Cardiac septum (tissue), 1 donor: ENCODE measurements at regions not wholly inside any gene's neighbourhood (a gene's known extent, or its start where the extent isn't known, plus 50 kb on each side); places are given as distances from the start of the nearest gene placed in this dataset.

Source experiments
- DNase-seq: peaks from one replicate; pipeline ENCODE4 v3.0.0-alpha.2; 2020; ENCODE audit warnings: low spot score
- intact Hi-C: fragments of 100-400 bp; cut with DNase I; formaldehyde crosslinking; loops from one replicate; pipeline ENCODE4 v1.14.0; 2022
- donor health status: DM: no; HTN: no; CAD: no.

DNA sequence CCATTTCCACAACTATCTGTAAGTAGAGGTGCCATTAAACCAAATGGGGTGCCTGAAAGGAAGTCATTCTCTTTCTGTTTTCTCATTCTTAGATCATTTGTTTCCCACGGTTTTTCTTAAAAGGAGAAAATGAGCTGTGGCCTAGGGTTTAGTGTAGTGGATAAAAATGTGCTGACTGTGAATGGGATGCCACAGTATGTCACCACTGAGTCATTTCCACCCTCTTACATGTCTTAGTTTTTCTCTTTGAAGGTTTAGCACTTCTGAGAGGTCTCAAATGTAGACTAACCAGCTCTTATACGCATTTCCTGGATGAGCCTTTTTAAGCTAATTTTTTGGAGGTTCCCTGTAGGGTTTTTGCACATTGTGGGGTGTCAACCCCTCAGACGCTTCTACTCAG lies 244.5 kb upstream of the SPANXN1 start:
- intact Hi-C loops = no loop called here
- DNase-seq = no peak

DNA sequence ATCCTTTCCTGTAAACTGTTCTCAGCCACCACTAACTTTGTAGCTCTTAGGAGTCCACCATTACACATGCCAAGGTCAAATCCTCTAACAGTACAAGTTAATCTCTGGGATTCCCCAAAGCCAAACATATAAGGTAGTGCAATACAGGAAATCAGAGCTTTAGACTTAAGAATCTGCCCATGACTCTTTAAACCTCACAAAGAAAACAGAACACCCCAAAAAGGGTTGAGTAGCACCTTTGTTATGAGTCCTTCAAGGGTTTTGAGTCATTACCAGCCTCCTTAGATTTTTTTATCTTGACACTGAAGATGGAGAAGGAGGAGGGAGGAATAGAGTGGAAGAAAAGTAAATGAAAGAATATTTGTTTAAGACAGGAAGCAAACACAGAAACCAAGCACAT lies 243.9 kb upstream of the SPANXN1 start:
- no peak for DNase-seq
- intact Hi-C loops = no loop called here

DNA sequence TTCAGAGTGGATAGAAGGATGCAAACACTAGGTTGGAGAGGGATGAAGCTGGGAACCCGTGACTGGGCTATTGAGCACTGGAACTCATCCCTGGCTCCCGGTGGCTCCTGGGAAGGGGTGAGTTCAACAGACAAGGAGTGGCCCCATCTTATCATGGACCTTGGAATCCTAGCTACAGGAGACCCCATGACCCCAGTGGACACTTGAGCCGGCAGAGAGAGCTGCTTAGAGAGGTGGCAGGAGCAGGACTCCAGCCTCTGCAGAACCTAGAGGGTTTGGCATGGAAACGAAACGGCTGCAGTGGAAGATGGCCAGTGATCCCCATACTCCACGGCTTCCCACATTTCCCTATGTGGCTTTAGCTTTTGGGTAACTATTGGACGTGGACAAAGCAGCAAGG lies 205.8 kb upstream of the SPANXN1 start:
- intact Hi-C loops = no loop called here
- DNase-seq = peak; percentile 58

DNA sequence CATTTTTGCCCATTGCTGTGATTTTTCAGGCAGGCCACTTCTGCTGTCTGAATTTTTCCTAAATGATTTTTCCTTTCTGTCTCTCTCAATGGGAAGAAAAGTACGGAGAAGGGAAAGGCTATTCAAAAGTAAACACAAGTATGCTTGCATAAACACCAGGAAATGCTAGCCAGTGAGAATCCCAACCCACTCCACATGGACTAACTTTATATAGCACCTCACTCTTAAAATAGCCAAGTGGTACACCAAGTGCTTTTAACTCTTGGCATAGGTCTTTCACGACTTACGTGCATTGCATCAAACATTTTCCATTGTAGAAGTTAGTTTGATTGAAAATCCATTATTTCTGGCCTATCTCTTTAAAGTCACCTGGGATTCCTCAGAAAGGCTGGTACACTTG lies 178.9 kb upstream of the SPANXN1 start:
- DNase-seq = no peak

DNA sequence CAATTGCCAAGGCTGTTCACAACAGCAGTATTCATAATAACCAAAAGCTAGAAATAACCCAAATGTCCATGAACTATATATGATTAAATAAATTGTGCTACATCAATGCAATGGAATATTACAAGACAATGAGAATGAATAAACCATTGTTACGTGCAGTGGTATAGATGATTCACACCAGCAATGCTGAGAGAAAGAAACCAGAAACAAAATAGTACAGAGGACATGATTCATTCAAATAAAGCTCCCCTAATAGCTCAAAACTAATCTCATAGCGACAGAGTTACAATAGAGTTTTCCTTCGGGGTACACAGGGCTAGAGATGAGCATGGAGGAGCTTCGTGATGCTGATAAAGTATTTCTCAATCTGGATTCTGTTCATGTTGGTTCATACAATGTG lies 148.1 kb upstream of the SPANXN1 start:
- DNase-seq = no peak
- intact Hi-C loops = no loop called here

More for the DNA sequence above, 178.9 kb upstream of the SPANXN1 start:
- intact Hi-C loops = no loop called here
